AG09309 (cell line): ENCODE measurements at regions not wholly inside any gene's neighbourhood (a gene's known extent, or its start where the extent isn't known, plus 50 kb on each side); places are given as distances from the start of the nearest gene placed in this dataset.
"Not testable (repeated sequence)": the region's sequence is repeated elsewhere in the genome, so short reads cannot be mapped to it uniquely, and the experiment has no call there.

Experiments used
- DNase-seq: peaks from one replicate; pipeline ENCODE4 v3.0.0-alpha.2; 2010; ENCODE audit warnings: low read depth
- H3K4me3 ChIP-seq: 2 replicates; pipeline ENCODE4 v1.5.1; 2011; ENCODE audit warnings: mild to moderate bottlenecking, low read depth, low read length, moderate library complexity; ENCODE audit not compliant: control insufficient read depth
- TF ChIP-seq, protein P1 (sequence below): IDR thresholded peaks from 2 replicates; pipeline ENCODE4 v1.5.1; 2011; ENCODE audit warnings: mild to moderate bottlenecking, low read depth, low read length, inconsistent platforms; ENCODE audit not compliant: insufficient read depth, control insufficient read depth; ENCODE audit errors: missing control alignments

DNA sequence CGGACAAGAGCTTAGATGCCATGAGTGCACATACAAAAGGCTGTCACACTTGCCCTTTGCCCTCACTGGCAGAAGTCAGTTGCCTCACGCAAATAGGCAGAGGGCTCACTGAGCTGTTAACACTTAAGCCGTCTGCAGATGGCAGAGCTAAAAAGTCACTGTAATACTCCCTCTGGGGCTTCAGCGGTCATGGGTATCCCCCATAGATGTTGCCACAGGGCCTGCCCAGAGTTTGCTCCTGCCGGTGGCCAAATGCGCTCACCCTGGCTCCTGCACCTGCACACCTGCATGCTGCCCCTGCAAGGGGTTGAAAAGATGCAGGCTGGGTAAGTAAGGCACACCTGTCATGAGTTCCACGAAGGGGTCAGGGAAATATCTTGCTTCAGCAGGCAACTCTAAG lies 741.5 kb downstream of the EDEM1 start:
- DNase-seq = no peak
- H3K4me3 ChIP-seq = no peak overlapping the region
- TF ChIP-seq, protein P1, sequence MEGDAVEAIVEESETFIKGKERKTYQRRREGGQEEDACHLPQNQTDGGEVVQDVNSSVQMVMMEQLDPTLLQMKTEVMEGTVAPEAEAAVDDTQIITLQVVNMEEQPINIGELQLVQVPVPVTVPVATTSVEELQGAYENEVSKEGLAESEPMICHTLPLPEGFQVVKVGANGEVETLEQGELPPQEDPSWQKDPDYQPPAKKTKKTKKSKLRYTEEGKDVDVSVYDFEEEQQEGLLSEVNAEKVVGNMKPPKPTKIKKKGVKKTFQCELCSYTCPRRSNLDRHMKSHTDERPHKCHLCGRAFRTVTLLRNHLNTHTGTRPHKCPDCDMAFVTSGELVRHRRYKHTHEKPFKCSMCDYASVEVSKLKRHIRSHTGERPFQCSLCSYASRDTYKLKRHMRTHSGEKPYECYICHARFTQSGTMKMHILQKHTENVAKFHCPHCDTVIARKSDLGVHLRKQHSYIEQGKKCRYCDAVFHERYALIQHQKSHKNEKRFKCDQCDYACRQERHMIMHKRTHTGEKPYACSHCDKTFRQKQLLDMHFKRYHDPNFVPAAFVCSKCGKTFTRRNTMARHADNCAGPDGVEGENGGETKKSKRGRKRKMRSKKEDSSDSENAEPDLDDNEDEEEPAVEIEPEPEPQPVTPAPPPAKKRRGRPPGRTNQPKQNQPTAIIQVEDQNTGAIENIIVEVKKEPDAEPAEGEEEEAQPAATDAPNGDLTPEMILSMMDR = no peak

DNA sequence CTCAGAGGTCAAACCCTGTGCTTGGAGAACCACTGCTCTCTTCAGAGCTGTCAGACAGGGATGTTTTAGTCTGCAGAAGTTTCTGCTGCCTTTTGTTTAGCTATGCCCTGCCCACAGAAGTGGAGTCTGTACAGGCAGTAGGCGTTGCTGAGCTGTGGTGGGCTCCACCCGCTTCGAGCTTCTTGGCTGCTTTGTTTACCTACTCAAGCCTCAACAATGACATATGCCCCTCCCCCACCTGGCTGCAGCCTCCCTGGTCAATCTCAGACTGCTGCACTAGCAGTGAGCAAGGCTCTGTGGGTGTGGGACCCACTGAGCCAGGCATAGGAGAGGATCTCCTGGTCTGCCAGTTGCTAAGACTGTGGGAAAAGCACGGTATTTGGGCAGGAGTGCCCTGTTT lies 756.6 kb downstream of the EDEM1 start:
- not testable (repeated sequence) for DNase-seq, H3K4me3 ChIP-seq

DNA sequence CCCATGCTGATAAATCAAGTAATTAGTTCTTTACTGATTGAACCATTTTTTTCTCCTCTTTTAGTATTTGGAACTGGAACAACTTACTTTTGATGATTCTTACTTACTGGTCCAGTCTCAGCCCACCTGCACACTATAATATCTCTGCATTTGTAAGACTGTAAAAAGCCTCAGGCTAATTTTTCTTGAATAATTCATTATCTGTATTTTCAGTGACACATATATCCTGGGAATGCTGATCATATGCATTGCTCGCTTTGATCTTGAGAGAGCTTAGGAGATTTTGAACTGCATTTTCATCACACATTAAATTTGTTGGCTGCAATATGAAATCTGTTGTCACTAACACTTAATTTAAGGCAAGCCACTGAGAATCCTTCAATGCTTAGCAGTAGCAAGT lies 760.6 kb downstream of the EDEM1 start:
- no peak overlapping the region for H3K4me3 ChIP-seq
- DNase-seq = no peak
- TF ChIP-seq, protein P1 = no peak

DNA sequence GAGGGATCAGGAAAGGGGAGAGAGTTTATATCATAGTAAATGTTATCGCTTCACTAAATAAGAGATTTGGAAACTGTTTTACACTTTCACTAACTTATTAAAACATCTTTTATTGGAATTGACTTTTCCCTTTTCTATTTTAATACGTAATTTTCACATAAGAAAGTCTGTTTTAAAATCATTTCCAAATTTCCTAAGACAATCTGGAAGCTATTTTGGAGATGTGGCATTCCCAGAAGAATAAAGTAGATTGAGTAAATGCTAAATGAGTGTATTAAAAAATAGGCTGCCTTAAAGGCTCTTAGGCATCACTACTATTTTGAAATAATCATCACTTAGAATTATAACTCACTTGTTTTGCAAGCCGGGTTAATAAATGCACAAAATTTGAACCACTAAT lies 763.5 kb downstream of the EDEM1 start:
- H3K4me3 ChIP-seq = no peak overlapping the region
- TF ChIP-seq, protein P1 = no peak
- DNase-seq = no peak

DNA sequence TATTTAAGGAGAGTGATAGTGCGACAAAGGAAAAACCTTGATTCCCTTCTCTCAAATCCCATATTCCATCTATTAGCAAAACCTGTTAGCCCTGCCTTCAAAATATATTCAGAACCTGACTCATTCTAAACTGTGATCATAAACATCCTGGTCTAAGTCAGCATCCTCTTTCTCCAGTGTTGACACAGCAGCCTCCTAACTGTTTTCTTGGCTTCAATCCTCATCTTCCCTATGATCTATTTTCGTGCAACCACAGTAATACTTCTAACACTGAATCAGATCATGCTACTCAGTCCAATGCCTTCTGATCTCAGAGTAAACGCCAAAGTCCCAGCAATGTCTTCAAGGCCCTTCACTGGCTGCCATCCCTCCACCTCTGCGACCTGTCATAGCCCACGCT lies 785.1 kb downstream of the EDEM1 start:
- TF ChIP-seq, protein P1 = no peak
- no peak overlapping the region for H3K4me3 ChIP-seq
- DNase-seq = no peak

DNA sequence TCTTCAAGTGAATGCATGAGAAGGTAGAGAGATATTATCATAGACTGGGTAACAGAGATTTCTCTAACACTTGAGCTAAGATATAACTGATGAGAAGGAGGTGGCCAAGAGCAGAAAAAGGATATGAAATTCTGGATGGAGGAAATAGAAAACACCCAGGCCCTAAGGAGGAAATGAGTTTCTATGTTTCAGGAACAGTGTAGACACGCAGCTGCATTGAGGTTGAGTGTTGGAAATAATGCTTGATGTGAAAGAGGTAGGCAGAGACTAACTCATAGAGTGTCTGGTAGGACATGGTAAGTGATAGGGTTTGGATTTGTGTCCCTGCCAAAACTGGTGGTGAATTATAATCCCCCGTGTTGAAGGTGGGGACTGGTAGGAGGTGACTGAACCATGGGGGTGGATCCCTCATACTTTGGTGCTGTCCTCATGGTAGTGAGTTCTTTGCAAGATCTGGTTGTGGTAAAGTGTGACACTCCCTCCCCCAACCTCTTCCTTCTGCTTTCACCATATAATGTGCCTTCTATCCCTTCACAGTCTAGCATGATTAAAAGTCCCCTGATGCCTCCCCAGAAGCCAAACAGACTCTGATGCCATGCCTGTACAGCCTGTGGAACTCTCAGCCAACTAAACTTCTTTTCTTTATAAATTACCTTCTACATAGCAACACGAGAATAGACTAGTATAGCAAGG lies 787.3 kb downstream of the EDEM1 start:
- H3K4me3 ChIP-seq = no peak overlapping the region
- DNase-seq = no peak
- TF ChIP-seq, protein P1 = no peak

DNA sequence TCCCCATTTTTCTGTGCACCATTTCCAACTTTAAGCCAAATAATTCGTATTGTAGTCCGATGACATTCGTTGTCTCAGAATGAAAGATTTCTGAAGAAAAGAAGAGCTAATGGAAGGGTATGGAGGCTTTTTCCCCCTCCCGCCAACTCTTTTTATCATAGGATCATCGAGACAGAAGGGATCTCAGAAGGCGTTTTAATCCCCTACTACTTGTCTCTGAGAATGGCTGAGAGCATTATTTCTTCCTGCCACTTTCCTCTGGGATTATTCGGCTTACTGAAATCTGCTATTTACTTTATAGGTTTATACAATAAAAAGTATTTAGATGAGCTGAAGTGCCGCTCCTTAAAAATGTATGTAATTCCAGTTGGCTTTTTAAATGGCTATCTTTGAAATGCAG lies 789.8 kb downstream of the EDEM1 start:
- H3K4me3 ChIP-seq = no peak overlapping the region
- TF ChIP-seq, protein P1 = no peak

More for the DNA sequence above, 789.8 kb downstream of the EDEM1 start:
- no peak for DNase-seq
